Suprapubic skin (tissue), 4 donors: ENCODE measurements at regions not wholly inside any gene's neighbourhood (a gene's known extent, or its start where the extent isn't known, plus 50 kb on each side); places are given as distances from the start of the nearest gene placed in this dataset.
"Not testable (repeated sequence)": the region's sequence is repeated elsewhere in the genome, so short reads cannot be mapped to it uniquely, and the experiment has no call there.

Source experiments
- DNase-seq, 2 donors: peaks; one replicate each; pipeline ENCODE4 v3.0.0-alpha.2; 2019; ENCODE audit warnings: low spot score in 2 of 2
- H3K27ac ChIP-seq: fragments of 200-600 bp; sonication (generic); one replicate; pipeline ENCODE4 v1.5.1; 2019
- H3K27me3 ChIP-seq: fragments of 200-600 bp; sonication (generic); one replicate; pipeline ENCODE4 v1.5.1; 2019
- H3K36me3 ChIP-seq: fragments of 200-600 bp; sonication (generic); one replicate; pipeline ENCODE4 v1.5.1; 2019
- H3K4me1 ChIP-seq: fragments of 200-600 bp; sonication (generic); one replicate; pipeline ENCODE4 v1.5.1; 2019
- H3K4me3 ChIP-seq: fragments of 200-600 bp; sonication (generic); one replicate; pipeline ENCODE4 v1.5.1; 2019; ENCODE audit warnings: mild to moderate bottlenecking
- H3K9me3 ChIP-seq: fragments of 200-600 bp; sonication (generic); one replicate; pipeline ENCODE4 v1.5.1; 2019
- CTCF ChIP-seq, 2 donors: fragments of 200-600 bp in 1 of 2; fragments of 450-650 bp in 1 of 2; sonication (generic) in 1 of 2; IDR thresholded peaks; one replicate each; pipeline ENCODE4 v1.5.1; 2016 to 2019; ENCODE audit warnings: antibody characterized with exemption in 2 of 2, mild to moderate bottlenecking in 1 of 2, moderate library complexity in 1 of 2
- EP300 ChIP-seq: sonication (generic); formaldehyde crosslinking; IDR thresholded peaks from one replicate; pipeline ENCODE4 v1.6.1; 2017; ENCODE audit warnings: antibody characterized with exemption
- POLR2A ChIP-seq, 2 donors: fragments of 450-650 bp; IDR thresholded peaks; one replicate each; pipeline ENCODE4 v1.6.1; 2017; ENCODE audit warnings: antibody characterized with exemption in 2 of 2, mild to moderate bottlenecking in 2 of 2, moderate library complexity in 2 of 2
- POLR2AphosphoS5 ChIP-seq, 3 donors: sonication (generic); formaldehyde crosslinking; IDR thresholded peaks; one replicate each; pipeline ENCODE4 v1.6.1; 2017; ENCODE audit warnings: antibody characterized with exemption in 3 of 3
- WGBS: methylation state at CpG from one replicate; pipeline ENCODE4 v1.1.5; 2018; 5-methylcytosine and 5-hydroxymethylcytosine counted together

- H3K9me3 ChIP-seq, result no peaks in the 10 kb centered on the region
- TF ChIP-seq POLR2A (IDR thresholded peaks at IDR 0.05) (no peak), EP300 (no peak), CTCF (IDR thresholded peaks at IDR 0.05) (no peak), POLR2AphosphoS5 (IDR thresholded peaks at IDR 0.05) (no peak)
- 90% methylated on average over 1 of the region's 1 CpG for WGBS
- DNase-seq, result no peak
- H3K4me3 ChIP-seq, result no peak overlapping the region
- H3K36me3 ChIP-seq, result no peaks in the 10 kb centered on the region
- no peak overlapping the region for H3K27ac ChIP-seq
- no peaks in the 10 kb centered on the region for H3K4me1 ChIP-seq
- H3K27me3 ChIP-seq, result no peaks in the 10 kb centered on the region
Observed at GRCh38 chr3:20729185-20729584, 543.2 kb upstream of the SGO1 start.

GRCh38 chr3:20726786-20727185, 540.8 kb upstream of the SGO1 start:
- no peak for TF ChIP-seq CTCF (IDR thresholded peaks at IDR 0.05)
- TF ChIP-seq POLR2A (IDR thresholded peaks at IDR 0.05), result no peak
- no peak for TF ChIP-seq POLR2AphosphoS5 (IDR thresholded peaks at IDR 0.05)
- no peak for TF ChIP-seq EP300
- DNase-seq, result no peak
- Histone ChIP-seq H3K27ac (no peak overlapping the region), H3K4me1 (no peaks in the 10 kb centered on the region), H3K9me3 (no peaks in the 10 kb centered on the region), H3K27me3 (no peaks in the 10 kb centered on the region), H3K4me3 (no peak overlapping the region), H3K36me3 (no peaks in the 10 kb centered on the region)
- 80% methylated on average over 2 of the region's 2 CpGs for WGBS

GRCh38 chr3:20724241-20724640, 538.2 kb upstream of the SGO1 start:
- H3K27ac ChIP-seq, result no peak overlapping the region
- 84% methylated on average over 1 of the region's 1 CpG for WGBS
- no peak overlapping the region for H3K4me3 ChIP-seq
- no peaks in the 10 kb centered on the region for H3K9me3 ChIP-seq
- H3K4me1 ChIP-seq, result no peaks in the 10 kb centered on the region
- no peak for DNase-seq
- TF ChIP-seq CTCF (IDR thresholded peaks at IDR 0.05) (no peak), POLR2AphosphoS5 (IDR thresholded peaks at IDR 0.05) (no peak), EP300 (no peak), POLR2A (IDR thresholded peaks at IDR 0.05) (no peak)
- no peaks in the 10 kb centered on the region for H3K36me3 ChIP-seq
- no peaks in the 10 kb centered on the region for H3K27me3 ChIP-seq

DNA sequence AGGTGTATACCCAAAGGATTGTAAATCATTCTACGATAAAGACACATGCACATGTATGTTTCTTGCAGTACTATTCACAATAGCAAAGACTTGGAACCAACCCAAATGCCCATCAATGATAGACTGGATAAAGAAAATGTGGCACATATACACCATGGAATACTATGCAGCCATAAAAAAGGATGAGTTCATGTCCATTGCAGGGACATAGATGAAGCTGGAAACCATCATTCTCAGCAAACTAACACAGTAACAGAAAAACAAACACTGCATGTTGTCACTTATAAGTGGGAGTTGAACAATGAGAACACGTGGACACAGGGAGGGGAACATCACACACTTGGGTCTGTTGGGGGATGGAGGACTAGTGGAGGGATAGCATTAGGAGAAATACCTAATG, 530.4 kb upstream of the SGO1 start:
- not testable (repeated sequence) for DNase-seq, H3K9me3 ChIP-seq, H3K27me3 ChIP-seq, H3K27ac ChIP-seq, H3K36me3 ChIP-seq, H3K4me3 ChIP-seq, H3K4me1 ChIP-seq
- WGBS, result 91% methylated on average over 2 of the region's 2 CpGs

- no peak overlapping the region for H3K27ac ChIP-seq
- WGBS, result 28% methylated on average over 1 of the region's 1 CpG
- no peaks in the 10 kb centered on the region for H3K4me1 ChIP-seq
- H3K27me3 ChIP-seq, result no peaks in the 10 kb centered on the region
- no peak overlapping the region for H3K4me3 ChIP-seq
- no peaks in the 10 kb centered on the region for H3K36me3 ChIP-seq
- TF ChIP-seq POLR2AphosphoS5 (IDR thresholded peaks at IDR 0.05) (no peak), CTCF (IDR thresholded peaks at IDR 0.05) (no peak), POLR2A (IDR thresholded peaks at IDR 0.05) (no peak), EP300 (no peak)
- DNase-seq, result no peak
- H3K9me3 ChIP-seq, result no peaks in the 10 kb centered on the region
Observed at GRCh38 chr3:20701641-20702040, 515.6 kb upstream of the SGO1 start.

DNA sequence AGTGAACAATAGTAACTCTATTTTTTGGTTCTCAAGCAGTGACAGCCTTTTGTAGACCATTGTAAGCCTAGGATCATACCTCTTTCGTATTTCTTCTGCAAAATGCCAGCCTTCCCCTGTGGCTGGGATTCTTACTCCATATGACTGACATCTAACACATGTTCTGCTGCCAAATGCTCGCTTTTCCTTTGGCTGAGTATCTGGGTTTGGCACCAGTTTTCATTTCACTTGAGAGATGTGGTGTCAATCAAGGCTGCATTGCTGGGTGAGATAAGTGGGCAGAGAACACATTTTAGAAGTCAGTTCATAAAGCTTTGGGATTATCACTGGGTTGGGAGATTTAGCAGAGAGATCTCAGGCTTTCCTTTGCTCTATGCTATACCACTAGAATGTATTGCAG, 514.7 kb upstream of the SGO1 start:
- no peaks in the 10 kb centered on the region for H3K9me3 ChIP-seq
- H3K4me1 ChIP-seq, result no peaks in the 10 kb centered on the region
- no peak overlapping the region for H3K27ac ChIP-seq
- 32% methylated on average over 2 of the region's 2 CpGs for WGBS
- H3K4me3 ChIP-seq, result no peak overlapping the region
- H3K36me3 ChIP-seq, result no peaks in the 10 kb centered on the region
- H3K27me3 ChIP-seq, result no peaks in the 10 kb centered on the region
- no peak for DNase-seq
- TF ChIP-seq CTCF (IDR thresholded peaks at IDR 0.05) (no peak), EP300 (no peak), POLR2A (IDR thresholded peaks at IDR 0.05) (no peak), POLR2AphosphoS5 (IDR thresholded peaks at IDR 0.05) (no peak)
